Ascending aorta (tissue), 2 donors: ENCODE measurements at regions not wholly inside any gene's neighbourhood (a gene's known extent, or its start where the extent isn't known, plus 50 kb on each side); places are given as distances from the start of the nearest gene placed in this dataset.
"Not testable (repeated sequence)": the region's sequence is repeated elsewhere in the genome, so short reads cannot be mapped to it uniquely, and the experiment has no call there.

Experiments used
- DNase-seq, 2 donors: peaks; one replicate each; pipeline ENCODE4 v3.0.0-alpha.2; 2019; ENCODE audit warnings: low spot score in 2 of 2
- H3K27ac ChIP-seq, 2 donors: fragments of 200-600 bp; sonication (generic); one replicate each; pipeline ENCODE4 v1.5.1; 2016 to 2017; ENCODE audit warnings: mild to moderate bottlenecking in 1 of 2
- H3K27me3 ChIP-seq: fragments of 200-600 bp; sonication (generic); one replicate; pipeline ENCODE4 v1.5.1; 2017
- H3K36me3 ChIP-seq, 2 donors: fragments of 200-600 bp; sonication (generic); one replicate each; pipeline ENCODE4 v1.5.1; 2016
- H3K4me1 ChIP-seq, 2 donors: fragments of 200-600 bp; sonication (generic); one replicate each; pipeline ENCODE4 v1.5.1; 2016 to 2017; ENCODE audit warnings: mild to moderate bottlenecking in 1 of 2
- H3K4me3 ChIP-seq, 2 donors: fragments of 200-600 bp; sonication (generic); one replicate each; pipeline ENCODE4 v1.5.1; 2016 to 2017; ENCODE audit warnings: mild to moderate bottlenecking in 1 of 2
- H3K9me3 ChIP-seq, 2 donors: fragments of 200-600 bp; sonication (generic); one replicate each; pipeline ENCODE4 v1.5.1; 2016
- intact Hi-C: fragments of 100-400 bp; cut with DNase I; formaldehyde crosslinking; loops from one replicate; pipeline ENCODE4 v1.15.1; 2023
- TF ChIP-seq, protein P1 (sequence below), 3 experiments: fragments of 200-600 bp in 2 of 3; fragments of 450-650 bp in 1 of 3; sonication (generic) in 2 of 3; IDR thresholded peaks; one replicate each; pipeline ENCODE4 v1.5.1; 2016 to 2019; ENCODE audit warnings: antibody characterized with exemption in 3 of 3, mild to moderate bottlenecking in 1 of 3, moderate library complexity in 1 of 3

DNA sequence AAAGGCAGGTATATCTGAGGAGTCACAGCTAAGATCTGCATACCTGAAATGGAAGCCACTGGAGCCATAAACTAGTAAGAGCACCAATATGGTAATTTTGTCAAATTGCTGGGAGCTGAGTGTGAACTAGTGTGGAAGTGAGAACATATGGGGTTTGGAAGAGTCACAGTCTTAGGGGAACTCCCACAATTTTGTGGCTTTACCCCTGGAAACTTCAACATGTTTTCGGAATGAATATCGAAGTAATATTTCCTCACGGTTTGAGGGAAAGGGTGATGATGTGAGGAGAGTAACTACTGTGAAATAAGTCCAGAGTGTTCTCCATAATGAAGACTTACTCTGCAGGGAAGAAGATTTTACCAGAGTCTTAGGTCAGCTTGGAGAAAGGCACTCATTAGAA is 565.9 kb downstream of the RIT2 start:
- no peak overlapping the region for H3K27ac ChIP-seq
- H3K9me3 ChIP-seq, result no peaks in the 10 kb centered on the region
- TF ChIP-seq, protein P1, sequence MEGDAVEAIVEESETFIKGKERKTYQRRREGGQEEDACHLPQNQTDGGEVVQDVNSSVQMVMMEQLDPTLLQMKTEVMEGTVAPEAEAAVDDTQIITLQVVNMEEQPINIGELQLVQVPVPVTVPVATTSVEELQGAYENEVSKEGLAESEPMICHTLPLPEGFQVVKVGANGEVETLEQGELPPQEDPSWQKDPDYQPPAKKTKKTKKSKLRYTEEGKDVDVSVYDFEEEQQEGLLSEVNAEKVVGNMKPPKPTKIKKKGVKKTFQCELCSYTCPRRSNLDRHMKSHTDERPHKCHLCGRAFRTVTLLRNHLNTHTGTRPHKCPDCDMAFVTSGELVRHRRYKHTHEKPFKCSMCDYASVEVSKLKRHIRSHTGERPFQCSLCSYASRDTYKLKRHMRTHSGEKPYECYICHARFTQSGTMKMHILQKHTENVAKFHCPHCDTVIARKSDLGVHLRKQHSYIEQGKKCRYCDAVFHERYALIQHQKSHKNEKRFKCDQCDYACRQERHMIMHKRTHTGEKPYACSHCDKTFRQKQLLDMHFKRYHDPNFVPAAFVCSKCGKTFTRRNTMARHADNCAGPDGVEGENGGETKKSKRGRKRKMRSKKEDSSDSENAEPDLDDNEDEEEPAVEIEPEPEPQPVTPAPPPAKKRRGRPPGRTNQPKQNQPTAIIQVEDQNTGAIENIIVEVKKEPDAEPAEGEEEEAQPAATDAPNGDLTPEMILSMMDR (IDR thresholded peaks at IDR 0.05), result no peak
- no peaks in the 10 kb centered on the region for H3K36me3 ChIP-seq
- intact Hi-C loops, result no loop called here
- H3K27me3 ChIP-seq, result no peaks in the 10 kb centered on the region
- H3K4me3 ChIP-seq, result no peak overlapping the region
- DNase-seq, result no peak
- no peaks in the 10 kb centered on the region for H3K4me1 ChIP-seq

DNA sequence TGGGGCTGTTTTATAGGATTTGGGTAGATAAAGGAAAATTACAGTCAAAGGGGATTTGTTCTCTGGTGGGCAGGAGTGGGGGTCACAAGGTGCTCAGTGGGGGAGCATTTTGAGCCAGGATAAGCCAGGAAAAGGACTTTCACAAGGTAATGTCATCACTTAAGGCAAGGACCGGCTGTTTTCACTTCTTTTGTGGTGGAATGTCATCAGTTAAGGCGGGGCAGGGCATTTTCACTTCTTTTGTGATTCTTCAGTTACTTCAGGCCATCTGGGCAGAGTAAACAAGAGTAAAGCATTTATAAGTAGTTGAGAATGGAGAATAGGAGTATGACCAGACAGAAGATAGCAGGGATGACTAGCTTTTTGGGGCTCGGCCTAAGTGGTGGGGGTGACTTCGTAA is 562.9 kb downstream of the RIT2 start:
- H3K4me3 ChIP-seq, H3K9me3 ChIP-seq, H3K27ac ChIP-seq, H3K27me3 ChIP-seq, intact Hi-C loops, H3K4me1 ChIP-seq, H3K36me3 ChIP-seq, DNase-seq: not testable (repeated sequence)

DNA sequence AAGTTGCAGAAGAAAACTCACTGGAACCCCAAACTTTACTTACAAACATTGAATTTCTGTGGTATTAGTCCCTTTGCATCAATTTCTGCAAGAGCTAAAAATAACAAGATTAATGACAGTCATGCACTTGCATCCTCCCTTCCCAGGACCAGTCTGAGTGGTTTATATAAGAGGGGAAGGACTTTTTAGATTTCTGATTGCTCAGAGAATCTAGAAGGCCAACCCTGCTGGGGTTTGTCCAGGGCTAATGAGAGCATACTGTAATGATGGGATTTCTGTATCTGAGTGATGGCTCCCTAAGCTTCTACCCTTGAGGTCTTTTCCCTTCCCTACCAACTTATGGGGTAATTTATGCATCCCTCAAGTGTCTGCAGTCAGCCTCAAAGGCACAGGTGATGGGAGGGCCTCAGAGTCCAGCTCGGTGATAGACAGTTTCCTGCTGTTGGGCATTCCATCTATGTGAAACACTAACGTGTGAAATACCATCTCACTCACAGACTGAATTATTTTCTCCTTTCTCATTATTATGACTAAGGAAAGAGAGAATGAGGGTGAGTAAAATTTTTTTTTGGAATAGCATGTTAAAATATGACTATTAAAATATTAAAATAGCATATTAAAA is 556.3 kb downstream of the RIT2 start:
- Histone ChIP-seq H3K27ac (no peak overlapping the region), H3K36me3 (no peaks in the 10 kb centered on the region), H3K9me3 (no peaks in the 10 kb centered on the region), H3K4me3 (no peak overlapping the region), H3K27me3 (no peaks in the 10 kb centered on the region), H3K4me1 (no peaks in the 10 kb centered on the region)
- TF ChIP-seq, protein P1 (IDR thresholded peaks at IDR 0.05), result no peak
- DNase-seq, result no peak
- intact Hi-C loops, result no loop called here

DNA sequence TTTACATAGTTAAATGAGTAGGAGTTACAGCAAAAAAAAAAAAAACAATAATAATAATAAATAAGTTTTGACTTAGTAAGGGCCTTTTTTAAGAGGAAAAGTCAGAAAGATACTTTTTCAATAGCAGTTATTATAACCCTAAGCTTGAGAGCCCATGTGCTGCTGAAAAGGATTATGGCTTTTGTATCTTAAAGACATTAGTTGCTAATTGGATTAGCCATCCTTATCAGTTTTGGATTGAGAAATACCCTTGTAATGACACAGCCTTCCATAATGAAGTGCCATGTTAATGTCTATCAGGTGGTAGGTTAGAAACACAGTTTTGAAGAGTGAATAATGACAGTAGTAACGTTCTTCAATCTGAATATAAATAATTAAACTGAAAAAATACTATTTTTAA is 554.0 kb downstream of the RIT2 start:
- intact Hi-C loops, result no loop called here
- H3K4me1 ChIP-seq, result no peaks in the 10 kb centered on the region
- DNase-seq, result no peak
- no peak overlapping the region for H3K4me3 ChIP-seq
- no peaks in the 10 kb centered on the region for H3K27me3 ChIP-seq
- H3K36me3 ChIP-seq, result no peaks in the 10 kb centered on the region
- TF ChIP-seq, protein P1 (IDR thresholded peaks at IDR 0.05), result no peak
- no peaks in the 10 kb centered on the region for H3K9me3 ChIP-seq
- H3K27ac ChIP-seq, result no peak overlapping the region

DNA sequence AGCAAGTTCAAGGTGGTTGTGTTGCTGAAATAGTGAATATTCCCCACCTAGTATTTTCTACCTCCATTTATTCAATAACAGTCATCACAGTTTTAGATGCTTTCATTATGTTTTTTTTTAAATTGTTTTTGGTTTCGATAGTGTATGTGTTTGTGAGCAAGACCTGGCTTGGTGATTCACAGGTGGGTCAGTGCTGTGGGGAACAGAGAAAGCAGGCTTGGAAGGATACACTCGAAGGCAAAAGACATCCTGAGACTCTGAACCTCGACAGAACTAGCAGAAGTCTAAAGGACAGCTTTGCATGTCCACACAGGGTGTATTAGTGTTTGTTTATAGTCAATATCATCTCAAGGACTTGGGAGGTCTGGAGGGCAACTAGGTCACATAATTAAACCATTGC is 551.5 kb downstream of the RIT2 start:
- Histone ChIP-seq H3K36me3 (no peaks in the 10 kb centered on the region), H3K4me3 (no peak overlapping the region), H3K27ac (no peak overlapping the region), H3K9me3 (no peaks in the 10 kb centered on the region), H3K27me3 (no peaks in the 10 kb centered on the region), H3K4me1 (no peaks in the 10 kb centered on the region)
- no peak for DNase-seq
- intact Hi-C loops, result no loop called here
- TF ChIP-seq, protein P1 (IDR thresholded peaks at IDR 0.05), result no peak

GRCh38 chr18:42564761-42565160 is 550.7 kb downstream of the RIT2 start:
- H3K27ac ChIP-seq, result no peak overlapping the region
- H3K4me3 ChIP-seq, result no peak overlapping the region
- H3K36me3 ChIP-seq, result no peaks in the 10 kb centered on the region
- no peak for DNase-seq
- no peaks in the 10 kb centered on the region for H3K27me3 ChIP-seq
- no peaks in the 10 kb centered on the region for H3K9me3 ChIP-seq
- TF ChIP-seq, protein P1 (IDR thresholded peaks at IDR 0.05), result no peak
- intact Hi-C loops, result no loop called here
- H3K4me1 ChIP-seq, result no peaks in the 10 kb centered on the region
